K562 (cell line): ENCODE measurements at regions not wholly inside any gene's neighbourhood (a gene's known extent, or its start where the extent isn't known, plus 50 kb on each side); places are given as distances from the start of the nearest gene placed in this dataset.
"Not testable (repeated sequence)": the region's sequence is repeated elsewhere in the genome, so short reads cannot be mapped to it uniquely, and the experiment has no call there.

Experiments used
- DPF2 ChIP-seq: fragments of 450-650 bp; IDR thresholded peaks from 2 replicates; pipeline ENCODE4 v1.6.1; 2016
- GATA2 ChIP-seq: sonication (generic); formaldehyde crosslinking; IDR thresholded peaks from 2 replicates; pipeline ENCODE4 v1.4.0; 2020; ENCODE audit warnings: mild to moderate bottlenecking, missing genetic modification reagents
- GATAD2B ChIP-seq: fragments of 450-650 bp; IDR thresholded peaks from 2 replicates; pipeline ENCODE4 v1.6.1; 2017; ENCODE audit warnings: mild to moderate bottlenecking, borderline replicate concordance
- HIVEP1 ChIP-seq: fragments of 250-450 bp; sonication (Bioruptor Pico); IDR thresholded peaks from 2 replicates; pipeline ENCODE4 v1.4.0; 2020; ENCODE audit warnings: mild to moderate bottlenecking
- TF ChIP-seq, protein P1 (sequence below): sonication (generic); formaldehyde crosslinking; IDR thresholded peaks from 2 replicates; pipeline ENCODE4 v1.9.0; 2022; ENCODE audit warnings: mild to moderate bottlenecking, missing genetic modification reagents
- TF ChIP-seq, protein P2 (sequence below): sonication (generic); formaldehyde crosslinking; IDR thresholded peaks from 2 replicates; pipeline ENCODE4 v1.8.0; 2022; ENCODE audit warnings: missing genetic modification reagents, mild to moderate bottlenecking, borderline replicate concordance

DNA sequence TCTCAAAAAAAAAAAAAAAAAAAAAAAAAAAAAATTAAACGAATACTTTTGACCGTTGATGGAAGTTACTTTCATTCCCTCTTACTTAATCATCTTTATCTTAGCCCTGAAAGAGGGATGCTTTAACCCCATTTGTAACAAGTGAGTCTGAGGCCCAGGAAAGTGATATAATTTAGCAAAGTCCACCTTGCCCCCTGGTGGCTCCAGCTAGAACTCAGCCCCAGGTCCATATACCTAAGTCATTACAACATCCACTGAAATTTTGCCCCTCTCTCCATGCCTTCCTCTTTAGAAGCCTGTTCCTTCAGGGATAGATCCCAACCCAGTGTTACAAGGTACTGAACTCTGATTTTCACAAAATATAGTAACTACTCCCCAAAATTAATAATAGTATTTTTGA, 116.3 kb upstream of the KRTAP5-11 start:
- TF ChIP-seq, protein P1, sequence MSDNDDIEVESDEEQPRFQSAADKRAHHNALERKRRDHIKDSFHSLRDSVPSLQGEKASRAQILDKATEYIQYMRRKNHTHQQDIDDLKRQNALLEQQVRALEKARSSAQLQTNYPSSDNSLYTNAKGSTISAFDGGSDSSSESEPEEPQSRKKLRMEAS (CRISPR knock-in tag) = not testable (repeated sequence)
- TF ChIP-seq DPF2; GATAD2B; GATA2 (CRISPR knock-in tag); HIVEP1 (CRISPR knock-in tag): not testable (repeated sequence)
- TF ChIP-seq, protein P2, sequence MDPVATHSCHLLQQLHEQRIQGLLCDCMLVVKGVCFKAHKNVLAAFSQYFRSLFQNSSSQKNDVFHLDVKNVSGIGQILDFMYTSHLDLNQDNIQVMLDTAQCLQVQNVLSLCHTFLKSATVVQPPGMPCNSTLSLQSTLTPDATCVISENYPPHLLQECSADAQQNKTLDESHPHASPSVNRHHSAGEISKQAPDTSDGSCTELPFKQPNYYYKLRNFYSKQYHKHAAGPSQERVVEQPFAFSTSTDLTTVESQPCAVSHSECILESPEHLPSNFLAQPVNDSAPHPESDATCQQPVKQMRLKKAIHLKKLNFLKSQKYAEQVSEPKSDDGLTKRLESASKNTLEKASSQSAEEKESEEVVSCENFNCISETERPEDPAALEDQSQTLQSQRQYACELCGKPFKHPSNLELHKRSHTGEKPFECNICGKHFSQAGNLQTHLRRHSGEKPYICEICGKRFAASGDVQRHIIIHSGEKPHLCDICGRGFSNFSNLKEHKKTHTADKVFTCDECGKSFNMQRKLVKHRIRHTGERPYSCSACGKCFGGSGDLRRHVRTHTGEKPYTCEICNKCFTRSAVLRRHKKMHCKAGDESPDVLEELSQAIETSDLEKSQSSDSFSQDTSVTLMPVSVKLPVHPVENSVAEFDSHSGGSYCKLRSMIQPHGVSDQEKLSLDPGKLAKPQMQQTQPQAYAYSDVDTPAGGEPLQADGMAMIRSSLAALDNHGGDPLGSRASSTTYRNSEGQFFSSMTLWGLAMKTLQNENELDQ (CRISPR knock-in tag) = not testable (repeated sequence)
